Upper lobe of left lung (tissue), 4 donors: ENCODE measurements at regions not wholly inside any gene's neighbourhood (a gene's known extent, or its start where the extent isn't known, plus 50 kb on each side); places are given as distances from the start of the nearest gene placed in this dataset.

Experiments
- POLR2A ChIP-seq, 4 donors: fragments of 450-650 bp; IDR thresholded peaks; one replicate each; pipeline ENCODE4 v1.5.1; 2016 to 2017; ENCODE audit warnings: antibody characterized with exemption in 4 of 4, mild to moderate bottlenecking in 2 of 4
- TF ChIP-seq, protein P1 (sequence below), 6 experiments: fragments of 450-650 bp in 4 of 6; fragments of 200-600 bp in 2 of 6; sonication (generic) in 2 of 6; IDR thresholded peaks; one replicate each; pipeline ENCODE4 v1.5.1; 2016 to 2019; ENCODE audit warnings: antibody characterized with exemption in 6 of 6

DNA sequence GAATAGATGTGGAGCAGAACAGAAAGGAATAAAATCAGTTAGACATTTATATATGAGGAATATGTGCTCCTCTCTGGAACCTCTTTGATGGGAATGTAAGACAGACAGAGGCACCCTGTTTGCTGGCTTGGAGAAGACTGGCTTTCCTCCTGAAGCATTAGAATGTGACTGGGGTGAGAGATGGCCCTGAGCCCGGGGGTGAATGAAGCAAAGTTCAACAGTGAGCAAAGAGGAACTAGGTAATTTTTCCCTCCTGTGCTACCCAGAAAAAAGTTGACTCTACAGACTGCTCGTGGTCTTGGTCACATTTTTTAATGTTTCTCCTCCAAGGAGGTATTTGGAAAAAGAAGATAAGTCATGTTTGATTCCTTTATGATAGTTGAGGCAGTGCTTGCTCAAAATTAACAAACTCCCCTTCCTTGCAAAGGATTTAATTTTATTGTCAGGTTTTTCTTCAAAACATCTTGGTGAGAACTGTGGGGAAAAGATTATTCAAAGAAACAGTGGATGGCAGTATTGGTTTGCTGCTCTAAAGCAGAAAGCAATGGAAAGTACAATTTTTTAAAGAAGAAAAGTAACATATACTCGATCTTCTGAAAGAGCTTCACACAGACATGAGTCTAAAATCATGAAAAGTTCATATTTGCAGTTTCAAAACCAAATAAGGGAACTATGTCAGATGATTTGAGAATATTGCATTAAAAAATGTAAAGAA, 370.4 kb upstream of the CDIN1 start:
- TF ChIP-seq, protein P1, sequence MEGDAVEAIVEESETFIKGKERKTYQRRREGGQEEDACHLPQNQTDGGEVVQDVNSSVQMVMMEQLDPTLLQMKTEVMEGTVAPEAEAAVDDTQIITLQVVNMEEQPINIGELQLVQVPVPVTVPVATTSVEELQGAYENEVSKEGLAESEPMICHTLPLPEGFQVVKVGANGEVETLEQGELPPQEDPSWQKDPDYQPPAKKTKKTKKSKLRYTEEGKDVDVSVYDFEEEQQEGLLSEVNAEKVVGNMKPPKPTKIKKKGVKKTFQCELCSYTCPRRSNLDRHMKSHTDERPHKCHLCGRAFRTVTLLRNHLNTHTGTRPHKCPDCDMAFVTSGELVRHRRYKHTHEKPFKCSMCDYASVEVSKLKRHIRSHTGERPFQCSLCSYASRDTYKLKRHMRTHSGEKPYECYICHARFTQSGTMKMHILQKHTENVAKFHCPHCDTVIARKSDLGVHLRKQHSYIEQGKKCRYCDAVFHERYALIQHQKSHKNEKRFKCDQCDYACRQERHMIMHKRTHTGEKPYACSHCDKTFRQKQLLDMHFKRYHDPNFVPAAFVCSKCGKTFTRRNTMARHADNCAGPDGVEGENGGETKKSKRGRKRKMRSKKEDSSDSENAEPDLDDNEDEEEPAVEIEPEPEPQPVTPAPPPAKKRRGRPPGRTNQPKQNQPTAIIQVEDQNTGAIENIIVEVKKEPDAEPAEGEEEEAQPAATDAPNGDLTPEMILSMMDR (IDR thresholded peaks at IDR 0.05): no peak
- TF ChIP-seq POLR2A (IDR thresholded peaks at IDR 0.05): no peak
